GM18508 (cell line): ENCODE measurements at regions not wholly inside any gene's neighbourhood (a gene's known extent, or its start where the extent isn't known, plus 50 kb on each side); places are given as distances from the start of the nearest gene placed in this dataset.
"Not testable (repeated sequence)": the region's sequence is repeated elsewhere in the genome, so short reads cannot be mapped to it uniquely, and the experiment has no call there.

ENCODE experiments used
- ATAC-seq: cut with Tn5 transposase; IDR thresholded peaks from one replicate; pipeline ENCODE4 v1.9.1; 2021; ENCODE audit warnings: moderate number of reproducible peaks; ENCODE audit not compliant: insufficient read depth, unreplicated experiment

DNA sequence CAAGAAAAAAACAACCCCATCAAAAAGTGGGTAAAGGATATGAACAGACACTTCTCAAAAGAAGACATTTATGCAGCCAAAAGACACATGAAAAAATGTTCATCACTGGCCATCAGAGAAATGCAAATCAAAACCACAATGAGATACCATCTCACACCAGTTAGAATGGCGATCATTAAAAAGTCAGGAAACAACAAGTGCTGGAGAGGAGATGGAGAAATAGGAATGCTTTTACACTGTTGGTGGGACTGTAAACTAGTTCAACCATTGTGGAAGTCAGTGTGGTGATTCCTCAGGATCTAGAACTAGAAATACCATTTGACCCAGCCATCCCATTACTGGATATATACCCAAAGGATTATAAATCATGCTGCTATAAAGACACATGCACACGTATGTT is 467.2 kb upstream of the RUNX1 start:
- ATAC-seq = not testable (repeated sequence)

- ATAC-seq = no peak
These were observed 463.2 kb upstream of the RUNX1 start for GRCh38 chr21:35512346-35512745.

DNA sequence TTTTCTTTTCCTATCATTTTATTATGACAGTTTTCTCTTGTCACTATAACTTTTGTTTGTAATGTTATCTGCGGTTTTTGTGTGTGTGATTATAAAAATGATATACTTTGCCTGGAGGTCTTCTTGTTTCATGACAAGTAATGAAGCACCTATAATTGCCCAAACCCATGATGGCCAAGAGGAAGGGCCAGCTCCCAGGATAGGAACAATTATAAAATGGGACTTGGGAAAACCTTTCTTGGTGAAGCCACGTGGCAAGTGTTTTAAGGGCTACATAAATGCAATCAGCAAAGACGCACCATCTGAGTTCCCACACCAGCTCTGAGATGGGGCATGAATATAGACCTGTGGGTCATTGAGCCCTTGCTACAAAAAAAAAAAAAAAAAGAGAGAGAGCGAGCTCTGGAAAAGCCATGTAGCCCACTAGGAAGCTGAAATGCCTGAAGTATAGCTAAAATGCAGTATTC is 462.6 kb upstream of the RUNX1 start:
- no peak for ATAC-seq

DNA sequence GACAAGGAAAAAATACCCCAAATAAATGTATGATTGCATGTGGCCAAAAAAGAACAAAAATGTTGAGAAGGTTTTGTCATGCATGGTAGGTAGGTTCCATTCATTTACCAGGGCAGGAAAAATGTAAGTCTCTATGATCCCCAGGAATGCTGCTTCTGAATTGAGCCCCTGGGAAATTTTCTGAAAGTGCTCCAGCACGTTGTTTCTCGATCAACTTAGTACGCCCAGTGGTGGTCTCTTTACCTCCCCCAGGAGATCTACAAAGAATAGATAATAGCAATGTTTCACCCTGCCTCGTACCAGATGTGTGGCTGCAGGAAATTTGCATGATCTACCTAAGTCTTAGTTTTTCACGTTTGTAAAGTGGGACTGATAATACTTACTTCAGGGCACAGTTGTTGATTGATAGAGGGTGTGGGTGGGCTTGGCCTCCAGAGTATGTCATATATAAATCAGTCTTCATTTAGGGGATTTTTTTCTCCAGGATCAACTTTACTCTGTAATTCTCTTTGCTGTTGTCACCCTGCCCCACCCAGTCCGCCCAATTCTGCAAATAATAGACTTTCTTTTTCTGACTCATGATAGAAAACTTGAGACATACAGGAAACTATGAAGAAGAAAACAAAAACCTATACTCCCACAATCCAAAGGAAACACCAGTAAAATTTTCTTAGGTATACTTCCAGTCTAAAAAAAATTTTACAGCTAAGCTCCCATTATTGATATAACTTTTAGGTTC is 462.0 kb upstream of the RUNX1 start:
- ATAC-seq = no peak

DNA sequence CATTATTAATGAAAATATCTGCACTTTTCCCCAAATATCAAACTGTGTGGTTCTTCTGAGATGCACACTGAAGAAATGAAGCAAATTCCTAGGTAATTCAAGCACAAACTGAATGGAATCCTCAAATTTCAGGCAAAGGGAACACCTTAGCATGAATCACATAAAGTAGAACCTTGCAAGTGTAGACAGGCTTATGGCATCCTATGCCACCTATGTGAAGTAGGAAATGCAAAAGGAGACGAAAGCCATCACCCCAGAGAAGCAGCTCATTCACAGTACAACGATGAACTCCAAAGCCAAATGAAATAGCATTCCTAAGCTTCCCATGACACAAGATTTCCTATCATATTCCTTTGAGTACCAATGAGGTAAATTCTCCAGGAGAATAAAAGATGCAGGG is 461.2 kb upstream of the RUNX1 start:
- no peak for ATAC-seq

GRCh38 chr21:35509001-35509704 is 460.1 kb upstream of the RUNX1 start:
- ATAC-seq = no peak

GRCh38 chr21:35508139-35508888 is 459.2 kb upstream of the RUNX1 start:
- no peak for ATAC-seq

DNA sequence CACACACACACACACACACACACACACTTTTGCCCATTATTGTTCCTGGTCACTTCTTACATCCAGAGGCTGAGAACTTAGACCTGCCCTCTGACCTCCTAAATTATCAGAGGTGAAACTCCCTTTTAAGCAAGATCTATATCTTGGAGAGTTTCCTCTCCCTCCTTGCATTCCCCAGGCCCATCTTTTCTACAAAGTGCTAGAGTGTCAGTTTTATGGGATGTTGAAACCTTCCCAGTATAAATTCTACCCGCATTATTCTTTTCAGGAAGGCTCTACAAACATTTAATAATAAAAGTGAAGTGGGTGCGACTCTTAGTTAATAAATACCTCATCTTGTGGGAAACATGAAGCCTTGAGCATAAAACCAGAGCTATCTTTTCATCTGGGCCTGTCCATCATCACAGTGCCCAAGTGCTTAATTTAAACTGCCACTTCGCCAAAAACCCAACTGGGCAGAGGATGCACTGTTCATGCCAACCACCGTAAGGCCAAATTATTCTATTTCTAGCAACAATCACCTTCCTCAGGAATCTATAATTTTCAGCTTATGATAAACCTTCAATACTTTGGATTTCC is 458.2 kb upstream of the RUNX1 start:
- ATAC-seq = no peak

- no peak for ATAC-seq
These were observed 457.7 kb upstream of the RUNX1 start for GRCh38 chr21:35506771-35507170.

GRCh38 chr21:35506352-35506751 is 457.2 kb upstream of the RUNX1 start:
- no peak for ATAC-seq

- ATAC-seq = no peak
These were observed 455.9 kb upstream of the RUNX1 start for GRCh38 chr21:35504951-35505466.

GRCh38 chr21:35504277-35504676 is 455.2 kb upstream of the RUNX1 start:
- no peak for ATAC-seq

GRCh38 chr21:35503671-35504070 is 454.6 kb upstream of the RUNX1 start:
- no peak for ATAC-seq

- no peak for ATAC-seq
These were observed 453.7 kb upstream of the RUNX1 start for GRCh38 chr21:35502821-35503220.

- ATAC-seq = not testable (repeated sequence)
These were observed 448.4 kb upstream of the RUNX1 start for GRCh38 chr21:35497522-35497921.

DNA sequence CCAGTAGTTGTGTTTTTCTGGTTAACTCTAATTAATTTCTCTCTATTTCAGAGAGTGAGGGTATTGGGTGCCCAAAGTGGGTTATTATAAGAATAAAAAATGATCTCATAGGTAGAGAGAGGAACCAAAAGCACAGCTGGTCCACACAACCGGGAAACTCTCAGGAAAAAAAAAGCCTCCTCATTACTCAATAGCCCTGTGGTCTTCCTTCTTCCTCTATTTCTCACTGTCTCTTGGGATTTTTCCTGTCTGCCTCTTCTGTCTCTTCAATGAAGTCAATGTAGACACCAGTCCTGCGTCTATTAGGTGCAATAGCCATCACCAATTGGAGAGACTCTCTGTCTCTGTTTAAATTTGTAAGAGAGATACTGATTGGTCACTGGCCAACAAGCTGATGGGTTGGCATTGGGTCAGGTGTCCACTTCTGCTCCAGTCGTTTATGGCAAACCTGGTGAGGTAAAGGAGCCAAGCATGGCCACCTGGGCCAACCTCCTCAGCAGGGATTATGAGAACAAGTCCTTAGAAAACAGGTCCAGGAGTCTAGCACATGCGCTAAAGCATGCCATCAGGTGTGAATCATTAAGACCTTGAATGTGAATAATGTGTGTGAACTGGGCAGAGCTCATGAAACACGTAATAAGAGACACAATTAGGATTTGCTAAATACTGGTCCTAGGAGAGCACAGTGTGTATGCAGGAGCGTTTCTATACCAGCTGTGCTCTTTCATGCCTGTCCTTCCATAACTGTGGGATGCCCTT is 443.0 kb upstream of the RUNX1 start:
- ATAC-seq = no peak

- no peak for ATAC-seq
These were observed 442.0 kb upstream of the RUNX1 start for GRCh38 chr21:35491114-35491513.

DNA sequence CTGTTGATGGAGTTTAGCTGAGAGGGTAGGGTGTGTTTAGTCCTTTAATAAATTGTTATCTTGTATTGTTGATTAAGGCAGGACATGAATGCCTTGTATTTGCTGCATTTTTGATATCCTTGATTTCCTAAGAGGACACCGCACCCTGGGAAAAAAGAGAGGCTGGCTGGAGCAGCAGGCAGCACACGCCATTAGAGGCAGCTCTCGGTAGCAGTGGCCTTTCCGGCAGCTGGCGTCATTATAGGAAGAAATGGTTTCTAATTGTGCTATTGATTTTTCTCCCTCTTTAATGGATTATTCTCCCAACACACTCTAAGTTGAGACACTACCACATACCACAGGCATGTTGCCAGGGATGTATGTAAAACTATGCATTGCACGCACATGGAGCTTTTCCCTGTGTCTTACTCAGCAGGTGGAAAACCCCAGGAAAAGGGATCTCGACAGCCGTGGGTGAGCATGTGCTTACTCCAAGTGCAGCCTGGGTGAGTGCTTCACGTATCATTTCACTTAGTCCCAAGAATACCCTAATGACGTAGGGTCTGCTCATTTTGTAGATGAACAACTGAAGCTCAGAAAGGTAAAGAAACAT is 440.4 kb upstream of the RUNX1 start:
- no peak for ATAC-seq

DNA sequence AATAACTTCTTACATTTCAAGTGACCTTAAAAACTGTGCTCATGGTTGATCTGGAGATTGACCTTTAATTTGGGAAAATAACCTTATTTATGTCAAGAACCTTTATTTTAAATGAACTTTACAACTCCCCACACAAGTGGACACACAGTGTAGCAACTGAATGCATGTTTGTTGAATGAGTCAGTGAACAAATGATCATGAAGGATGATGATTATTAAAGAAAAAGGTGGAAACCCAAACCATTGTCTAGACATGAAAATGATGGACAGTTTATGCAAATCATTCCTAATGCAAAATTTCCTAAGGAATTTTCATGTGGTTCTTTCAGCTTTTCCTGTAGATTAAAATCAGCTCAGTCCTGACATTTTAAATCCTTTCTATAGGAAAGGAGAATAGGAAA is 439.8 kb upstream of the RUNX1 start:
- no peak for ATAC-seq
